ENCODE measurements at regions not wholly inside any gene's neighbourhood (a gene's known extent, or its start where the extent isn't known, plus 50 kb on each side); places are given as distances from the start of the nearest gene placed in this dataset.
"Not testable (repeated sequence)": the region's sequence is repeated elsewhere in the genome, so short reads cannot be mapped to it uniquely, and the experiment has no call there.

- no peak for DNase-seq
Observed at GRCh38 chr18:11454040-11454439, 155.4 kb upstream of the SLC35G4 start.

DNA sequence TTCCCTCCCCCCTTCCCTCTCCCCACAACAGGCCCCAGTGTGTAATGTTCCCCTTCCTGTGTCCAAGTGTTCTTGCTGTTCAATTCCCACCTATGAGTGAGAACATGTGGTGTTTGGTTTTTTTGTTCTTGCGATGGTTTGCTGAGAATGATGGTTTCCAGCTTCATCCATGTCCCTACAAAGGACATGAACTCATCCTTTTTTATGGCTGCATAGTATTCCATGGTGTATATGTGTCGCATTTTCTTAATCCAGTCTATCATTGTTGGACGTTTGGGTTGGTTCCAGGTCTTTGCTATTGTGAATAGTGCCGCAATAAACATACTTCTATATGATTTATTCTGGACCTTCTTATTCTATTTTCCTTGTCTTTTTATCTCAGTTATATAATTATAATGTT lies 165.2 kb upstream of the SLC35G4 start:
- not testable (repeated sequence) for DNase-seq

- DNase-seq: no peak
Observed at GRCh38 chr18:11437046-11437445, 172.3 kb upstream of the SLC35G4 start.

DNA sequence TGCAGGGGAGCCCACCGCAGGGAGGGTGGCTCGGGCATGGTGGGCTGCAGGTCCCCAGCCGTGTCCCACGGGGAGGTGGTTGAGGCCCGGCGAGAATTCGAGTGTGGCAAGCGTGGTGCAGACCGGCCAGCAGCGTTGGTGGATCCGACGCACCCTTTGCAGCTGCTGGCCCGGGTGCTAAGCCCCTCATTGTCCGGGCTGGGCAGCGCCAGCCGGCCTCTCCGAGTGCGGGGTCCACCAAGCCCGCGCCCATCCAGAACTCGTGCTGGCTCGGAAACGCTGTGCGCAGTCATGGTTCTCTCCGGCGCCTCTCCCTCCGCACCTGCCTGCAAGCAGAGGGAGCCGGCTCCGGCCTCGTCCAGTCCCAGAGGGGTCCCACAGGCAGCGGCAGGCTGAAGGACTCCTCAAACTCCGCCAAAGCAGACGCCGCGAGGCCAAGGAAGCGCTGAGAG lies 177.0 kb upstream of the SLC35G4 start:
- no peak for DNase-seq

DNA sequence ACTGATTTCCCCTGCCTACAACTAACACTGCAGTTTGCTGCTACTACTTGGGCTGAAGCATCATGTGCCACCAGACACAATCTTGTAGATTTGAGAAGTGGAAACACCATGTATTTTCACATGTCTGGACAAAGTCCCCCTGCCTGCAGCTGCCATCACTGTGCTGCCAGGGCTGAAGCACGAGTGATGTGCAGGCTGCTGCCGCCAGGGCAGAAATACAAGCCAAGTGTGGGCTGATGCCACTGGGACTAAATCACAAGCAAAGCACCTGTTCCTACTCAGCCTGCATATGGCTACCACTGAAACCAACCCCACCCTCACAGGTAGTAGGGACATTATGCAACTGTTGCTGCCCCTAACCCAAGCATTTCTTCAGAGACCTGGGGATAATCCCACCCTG lies 179.5 kb upstream of the SLC35G4 start:
- no peak for DNase-seq

DNA sequence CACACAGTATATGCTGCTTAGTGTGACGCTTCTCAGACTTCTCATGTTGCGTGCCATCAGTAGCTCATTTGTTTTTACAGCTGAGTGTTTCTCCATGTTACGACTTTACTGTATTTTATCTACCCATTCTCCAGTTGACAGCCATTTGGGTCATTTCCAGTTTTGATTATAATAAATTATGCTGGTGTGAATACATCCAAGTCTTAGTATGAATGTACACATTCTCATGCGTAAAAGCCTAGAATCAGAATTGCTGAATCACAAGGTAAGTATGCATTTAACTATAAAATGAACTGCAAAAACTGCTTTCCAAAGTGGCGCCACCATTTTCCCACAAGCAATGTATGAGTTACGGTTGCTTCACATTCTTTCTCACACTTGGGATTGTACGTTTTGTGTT lies 184.2 kb upstream of the SLC35G4 start:
- DNase-seq: no peak

GRCh38 chr18:11419338-11419737 lies 190.1 kb upstream of the SLC35G4 start:
- no peak for DNase-seq

DNA sequence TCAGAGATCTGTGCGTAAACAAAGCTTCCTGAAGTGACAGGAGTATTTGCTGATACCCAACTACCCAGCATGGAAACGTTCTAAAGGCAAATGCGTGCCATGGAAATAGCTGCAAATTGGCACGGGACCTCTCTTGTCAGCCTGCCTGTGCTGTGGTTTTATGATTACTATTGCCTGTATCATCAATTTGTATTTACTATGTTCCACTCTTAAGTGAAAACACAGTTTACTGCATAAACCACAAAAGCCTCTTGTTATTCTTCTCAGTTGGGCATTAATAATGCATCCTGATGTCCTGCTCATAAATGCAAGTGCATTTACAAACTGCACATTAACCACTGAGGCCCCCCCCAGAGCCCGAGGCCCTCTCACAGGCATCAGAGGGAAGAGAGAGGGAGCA lies 196.6 kb upstream of the SLC35G4 start:
- DNase-seq: no peak

- DNase-seq: no peak
Observed at GRCh38 chr18:11411048-11411447, 198.3 kb upstream of the SLC35G4 start.

GRCh38 chr18:11408555-11409065 lies 200.8 kb upstream of the SLC35G4 start:
- no peak for DNase-seq

GRCh38 chr18:11407940-11408339 lies 201.5 kb upstream of the SLC35G4 start:
- DNase-seq: no peak

- DNase-seq: no peak
Observed at GRCh38 chr18:11405804-11406203, 203.6 kb upstream of the SLC35G4 start.

- no peak for DNase-seq
Observed at GRCh38 chr18:11400703-11401102, 208.7 kb upstream of the SLC35G4 start.

GRCh38 chr18:11398625-11399024 lies 210.8 kb upstream of the SLC35G4 start:
- DNase-seq: no peak

DNA sequence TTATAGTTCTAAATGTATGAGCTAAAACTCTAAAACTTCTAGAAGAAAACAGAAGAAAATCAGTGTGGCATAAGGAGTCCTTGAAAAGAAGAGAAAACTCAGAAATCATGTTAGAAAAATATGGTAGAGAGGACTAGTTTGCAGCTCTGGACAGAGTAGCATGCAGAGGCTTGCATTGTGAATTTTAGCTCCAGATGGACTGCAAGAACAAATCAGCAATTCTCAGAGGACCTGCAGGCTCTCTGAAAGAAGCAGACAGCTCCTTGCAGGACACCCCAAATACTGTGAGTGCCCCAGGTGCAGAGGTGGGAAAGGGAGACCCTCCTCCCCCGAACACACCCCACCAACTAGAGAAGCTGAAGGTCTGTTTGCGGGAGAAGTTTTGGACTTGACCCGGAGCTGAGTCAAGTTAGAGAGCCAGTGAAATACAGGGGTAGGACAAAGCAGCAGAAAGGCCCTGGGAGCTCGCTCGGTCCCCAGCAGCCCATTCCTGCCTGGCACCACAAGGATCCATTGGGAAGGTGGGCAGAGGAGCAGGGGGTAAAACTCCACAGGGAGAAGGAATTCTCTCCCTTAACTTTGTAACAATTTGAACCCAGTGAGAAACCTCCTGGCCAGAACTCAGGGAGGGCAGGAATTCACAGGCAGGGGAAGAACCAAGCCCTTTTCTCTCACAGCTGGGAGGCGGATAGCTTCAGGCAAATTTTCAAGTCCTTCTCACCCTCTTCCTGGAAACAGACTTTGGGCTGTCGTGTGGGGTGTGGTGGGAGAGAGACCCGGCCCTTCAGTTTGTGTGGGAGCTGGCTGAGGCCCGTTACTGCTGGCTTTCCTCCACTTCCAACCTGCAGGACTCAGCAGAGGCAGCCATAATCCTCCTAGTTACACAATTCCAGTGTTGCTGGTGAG lies 216.2 kb upstream of the SLC35G4 start:
- DNase-seq: no peak

DNA sequence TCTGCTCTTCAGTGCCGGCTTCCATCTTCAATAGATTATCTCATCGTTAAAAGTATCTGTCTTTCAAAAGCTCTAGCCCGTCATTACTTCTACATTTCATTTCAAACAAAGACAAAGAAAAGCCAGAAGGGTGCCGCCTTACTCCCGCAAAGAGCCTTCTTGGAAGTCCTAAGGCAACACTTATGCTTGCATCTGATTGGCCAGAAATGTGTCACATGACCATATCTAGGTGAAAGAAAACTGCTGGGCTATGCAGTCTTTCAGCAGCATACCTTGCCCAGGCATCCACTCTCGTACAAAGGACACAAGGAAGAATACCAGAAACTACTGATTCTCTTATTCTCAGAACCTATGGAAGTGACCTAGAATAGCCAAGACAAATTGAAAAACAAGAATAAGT lies 217.1 kb upstream of the SLC35G4 start:
- DNase-seq: no peak

DNA sequence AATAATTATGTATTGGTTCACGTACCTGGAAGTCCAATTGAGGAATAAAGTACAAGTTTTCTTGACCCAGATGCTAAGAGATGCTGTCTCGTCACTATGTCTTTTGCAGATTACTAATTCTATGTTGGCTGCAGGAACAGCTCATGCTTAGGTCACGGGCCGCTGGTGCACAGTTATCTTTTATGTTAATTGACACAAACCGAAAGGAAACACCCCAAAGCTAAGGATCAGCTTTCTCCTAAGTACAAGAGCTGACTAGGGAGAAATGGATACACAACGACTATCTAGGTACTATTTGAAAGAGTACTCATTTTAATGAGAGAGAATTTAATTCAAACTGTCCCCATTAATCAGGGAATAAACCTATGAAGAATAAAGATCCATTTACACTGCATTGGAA lies 217.7 kb upstream of the SLC35G4 start:
- no peak for DNase-seq

GRCh38 chr18:11388755-11389680 lies 220.4 kb upstream of the SLC35G4 start:
- no peak for DNase-seq

DNA sequence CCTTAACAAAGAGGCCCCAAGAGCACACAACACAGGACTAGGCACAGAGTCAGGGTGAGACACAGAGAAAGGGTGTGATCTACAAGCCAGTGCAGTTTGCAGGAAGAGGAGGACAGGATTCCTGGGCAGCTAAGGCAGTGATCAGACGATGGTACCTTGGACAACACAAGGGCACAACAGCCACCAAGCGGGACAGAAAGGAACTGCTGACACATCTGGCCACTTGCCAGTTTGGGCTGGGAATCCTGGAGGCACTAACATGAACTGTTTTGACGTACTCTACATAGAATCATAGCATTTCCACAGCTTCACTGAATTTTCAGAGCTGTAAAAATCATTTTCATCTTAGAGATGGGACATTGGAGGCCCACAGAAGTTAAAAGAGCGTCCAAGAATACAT lies 221.5 kb upstream of the SLC35G4 start:
- no peak for DNase-seq

DNA sequence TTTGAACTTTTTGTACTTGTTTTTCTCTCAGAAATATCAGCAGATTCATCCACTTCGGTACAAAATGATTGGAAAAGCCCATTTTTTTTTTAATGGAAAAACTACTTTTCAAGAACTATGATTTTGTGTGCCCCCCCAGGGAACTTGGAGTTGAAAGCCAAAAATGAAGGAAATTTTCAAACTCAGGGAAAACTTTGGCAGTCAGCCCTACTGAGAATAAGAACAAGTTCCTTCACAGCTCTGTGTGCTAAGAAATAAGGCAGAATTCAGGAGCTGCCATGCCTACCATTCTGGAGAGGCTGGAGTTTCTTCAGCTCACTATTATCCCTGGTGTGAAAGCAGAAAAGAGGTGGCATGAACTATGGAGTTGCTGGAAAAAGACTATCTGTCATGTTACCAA lies 226.0 kb upstream of the SLC35G4 start:
- DNase-seq: no peak

DNA sequence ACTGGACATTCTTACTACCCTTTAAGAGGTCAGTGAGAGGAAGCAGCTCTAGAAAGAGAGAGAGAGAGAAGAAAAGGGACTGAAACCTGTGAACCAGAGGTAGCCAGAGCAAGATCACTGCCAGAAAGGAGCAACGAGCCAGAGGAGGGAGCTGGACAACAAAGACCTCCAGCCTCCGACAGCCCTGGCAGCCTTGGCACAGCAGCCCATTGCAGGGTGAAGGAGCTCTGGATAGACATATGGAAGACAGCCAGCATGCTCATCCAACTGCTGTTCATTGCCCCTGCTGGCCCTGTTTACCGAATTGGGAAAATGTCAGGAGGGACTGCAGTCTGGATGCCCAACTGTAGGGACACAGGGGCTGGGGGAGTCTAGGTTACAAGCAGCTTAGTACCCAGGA lies 228.4 kb upstream of the SLC35G4 start:
- DNase-seq: no peak

DNA sequence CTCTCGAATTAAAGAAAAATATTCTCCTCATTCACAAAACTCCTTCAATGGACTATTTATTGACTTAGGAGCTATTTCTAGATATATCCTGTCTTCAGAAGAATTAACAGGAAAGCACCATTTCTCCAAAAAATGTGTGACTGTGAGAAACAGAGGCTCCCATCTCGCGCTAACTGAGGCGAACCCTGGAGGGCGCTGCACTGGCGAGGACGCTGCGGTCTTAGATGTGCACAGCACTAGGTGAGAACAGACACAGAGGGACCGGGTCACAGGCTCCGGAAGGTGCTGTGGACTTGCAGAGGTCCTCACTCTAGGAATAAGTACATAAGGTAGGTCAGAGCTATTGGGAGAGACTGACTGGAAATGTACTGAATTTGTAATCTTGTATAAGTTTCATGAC lies 229.7 kb upstream of the SLC35G4 start:
- DNase-seq: no peak

DNA sequence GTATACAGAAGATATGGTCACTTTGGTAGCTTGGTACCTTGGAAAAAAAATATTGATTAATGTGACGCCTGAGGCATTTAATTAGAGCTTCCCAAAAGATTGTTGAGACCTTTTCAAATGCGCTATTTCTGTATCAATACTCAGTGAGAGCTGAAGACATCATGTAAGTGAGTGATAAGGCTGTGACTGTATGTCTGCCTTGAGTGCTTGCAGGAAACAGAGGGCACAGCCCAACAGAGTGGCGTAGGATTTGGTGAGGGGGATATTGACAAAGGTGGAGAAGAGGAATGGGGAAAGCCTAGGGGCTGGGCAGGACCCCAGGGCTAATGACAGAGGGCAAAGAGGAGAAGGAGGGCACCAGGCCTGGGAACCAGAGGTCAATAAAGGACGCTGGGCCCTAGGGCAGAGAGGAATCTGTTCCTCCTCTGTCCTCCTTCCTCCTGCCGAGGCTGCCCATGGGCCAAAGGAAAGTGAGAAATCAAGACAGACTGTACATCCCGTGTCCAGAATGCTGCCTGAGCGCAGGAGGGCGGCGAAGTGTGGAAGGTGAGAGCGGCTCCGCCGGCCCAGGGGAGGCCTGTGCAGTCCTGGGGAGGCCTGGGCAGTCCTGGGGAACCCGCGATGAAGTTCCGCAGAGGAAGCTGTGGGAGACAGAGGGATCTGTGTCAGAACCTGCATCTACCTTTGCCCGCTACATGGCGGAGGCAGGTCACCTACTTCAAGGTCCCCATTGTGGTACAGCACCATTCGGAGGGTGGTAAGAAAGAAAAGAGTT lies 228.6 kb upstream of the PIEZO2 start:
- DNase-seq: no peak

Data from activated CD4-positive, alpha-beta T cell treated with anti-CD3 and anti-CD28 coated beads, Interleukin-2, amount 50 U/mL, for 4 hours (primary cell).